Naive thymus-derived CD4-positive, alpha-beta T cell (primary cell): ENCODE measurements at regions not wholly inside any gene's neighbourhood (a gene's known extent, or its start where the extent isn't known, plus 50 kb on each side); places are given as distances from the start of the nearest gene placed in this dataset.
"Not testable (repeated sequence)": the region's sequence is repeated elsewhere in the genome, so short reads cannot be mapped to it uniquely, and the experiment has no call there.

Source experiments
- ATAC-seq: fragments of 150-1000 bp; cut with Tn5 transposase; 2 replicates; pipeline ENCODE4 v1.10.0; 2021; ENCODE audit warnings: mild to moderate bottlenecking, moderate library complexity
- CTCF ChIA-PET: fragments of 350-600 bp; sonication (Branson Sonifier 250); formaldehyde crosslinking; loops from one replicate; lab custom pipeline; 2021; ENCODE audit warnings: antibody characterized with exemption; lab: Charles Lee
- POLR2A ChIA-PET: fragments of 350-600 bp; sonication (Branson Sonifier 250); formaldehyde crosslinking; loops from one replicate; lab custom pipeline; 2021; ENCODE audit warnings: antibody characterized with exemption, inconsistent platforms; lab: Charles Lee
- DNase-seq, 9 donors: peaks; one replicate each; pipeline versions ENCODE4 v3.0.0 to v3.0.0-alpha.2; 2020 to 2022; ENCODE audit warnings: mixed read lengths in 1 of 9
- H3K27ac ChIP-seq: one replicate; pipeline ENCODE4 v1.7.0; 2013; ENCODE audit warnings: mild to moderate bottlenecking, low read depth, low read length, moderate library complexity
- H3K27me3 ChIP-seq, 2 donors: one replicate each; pipeline ENCODE4 v1.7.0; 2013; ENCODE audit warnings: low read length in 2 of 2, mild to moderate bottlenecking in 2 of 2, moderate library complexity in 2 of 2; ENCODE audit not compliant: control insufficient read depth in 2 of 2, insufficient read depth in 2 of 2
- H3K36me3 ChIP-seq, 3 experiments: 1 replicate in 2 of 3; 2 replicates in 1 of 3; pipeline ENCODE4 v1.7.0; 2013; ENCODE audit warnings: low read length in 3 of 3, mild to moderate bottlenecking in 3 of 3, moderate library complexity in 1 of 3; ENCODE audit not compliant: insufficient read depth in 3 of 3, control insufficient read depth in 2 of 3
- H3K4me1 ChIP-seq, 2 donors: one replicate each; pipeline ENCODE4 v1.7.0; 2013; ENCODE audit warnings: low read length in 2 of 2, mild to moderate bottlenecking in 2 of 2, moderate library complexity in 1 of 2; ENCODE audit not compliant: control insufficient read depth in 2 of 2, insufficient read depth in 2 of 2
- H3K4me3 ChIP-seq: 2 replicates; pipeline ENCODE4 v1.7.0; 2013; ENCODE audit warnings: mild to moderate bottlenecking, low read length
- H3K9me3 ChIP-seq, 3 experiments: 1 replicate in 2 of 3; 2 replicates in 1 of 3; pipeline ENCODE4 v1.7.0; 2013; ENCODE audit warnings: low read length in 3 of 3; ENCODE audit not compliant: control insufficient read depth in 2 of 3
- H3K27ac Mint-ChIP-seq, 9 donors: one replicate each; pipeline ENCODE4 v1.8.0; 2020 to 2022; ENCODE audit warnings: mixed read lengths in 9 of 9, mild to moderate bottlenecking in 8 of 9, moderate library complexity in 5 of 9, inconsistent platforms in 2 of 9
- H3K27me3 Mint-ChIP-seq, 5 donors: one replicate each; pipeline ENCODE4 v1.8.0; 2021 to 2022; ENCODE audit warnings: mixed read lengths in 5 of 5, mild to moderate bottlenecking in 1 of 5
- H3K36me3 Mint-ChIP-seq, 5 donors: one replicate each; pipeline ENCODE4 v1.8.0; 2020 to 2022; ENCODE audit warnings: mixed read lengths in 5 of 5, mild to moderate bottlenecking in 3 of 5, inconsistent platforms in 1 of 5
- H3K4me1 Mint-ChIP-seq, 7 donors: one replicate each; pipeline ENCODE4 v1.8.0; 2020 to 2022; ENCODE audit warnings: mixed read lengths in 7 of 7, mild to moderate bottlenecking in 3 of 7, inconsistent platforms in 1 of 7
- H3K4me3 Mint-ChIP-seq, 10 donors: one replicate each; pipeline ENCODE4 v1.8.0; 2020 to 2022; ENCODE audit warnings: mild to moderate bottlenecking in 10 of 10, mixed read lengths in 10 of 10, moderate library complexity in 6 of 10, inconsistent platforms in 2 of 10
- H3K9me3 Mint-ChIP-seq, 11 donors: one replicate each; pipeline ENCODE4 v1.8.0; 2020 to 2022; ENCODE audit warnings: mixed read lengths in 11 of 11, mild to moderate bottlenecking in 4 of 11, inconsistent platforms in 1 of 11, moderate library complexity in 1 of 11
- intact Hi-C, 2 donors: fragments of 100-400 bp; cut with micrococcal nuclease; formaldehyde crosslinking; loops; one replicate each; pipeline ENCODE4 v1.15.1; 2023

DNA sequence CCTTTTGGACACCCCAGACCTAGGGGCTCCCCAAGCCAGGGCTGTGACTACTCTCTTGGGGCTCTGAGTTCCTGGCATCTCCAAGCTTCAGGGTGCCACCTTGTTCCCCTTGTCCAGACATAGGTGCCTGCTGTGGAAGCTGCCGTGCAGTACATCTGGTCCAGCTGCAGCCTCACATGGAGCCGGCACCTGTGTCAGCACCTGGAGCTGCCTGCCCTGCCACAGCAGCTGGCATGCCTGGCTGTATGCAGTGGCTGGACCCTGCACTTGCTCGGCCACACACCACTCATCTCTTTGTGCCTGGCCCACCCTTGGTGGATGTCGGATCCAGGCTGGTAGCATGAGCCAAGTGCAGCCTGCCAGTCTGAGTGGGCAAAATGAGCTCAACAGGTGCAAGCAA lies 775.8 kb downstream of the CDH11 start:
- H3K4me1 ChIP-seq, result no peaks in the 10 kb centered on the region
- DNase-seq, result no peak
- no peaks in the 10 kb centered on the region for H3K36me3 ChIP-seq
- no peak overlapping the region for H3K4me3 Mint-ChIP-seq
- no peak for ATAC-seq
- intact Hi-C loops, result no loop called here
- H3K4me1 Mint-ChIP-seq, result no peaks in the 10 kb centered on the region
- ChIA-PET CTCF (no interaction called here), POLR2A (no interaction called here)
- H3K27ac ChIP-seq, result no peak overlapping the region
- no peaks in the 10 kb centered on the region for H3K27me3 Mint-ChIP-seq
- peaks cover under 1 to 26% (median 11%) of the 10 kb centered on the region in 11 donors for H3K9me3 Mint-ChIP-seq
- H3K9me3 ChIP-seq, result peaks cover 0 to 10% (median 0%) of the 10 kb centered on the region in 3 experiments
- H3K27me3 ChIP-seq, result no peaks in the 10 kb centered on the region
- peaks cover 0 to 4% (median 0%) of the 10 kb centered on the region in 5 donors for H3K36me3 Mint-ChIP-seq
- H3K27ac Mint-ChIP-seq, result no peak overlapping the region
- H3K4me3 ChIP-seq, result no peak overlapping the region

DNA sequence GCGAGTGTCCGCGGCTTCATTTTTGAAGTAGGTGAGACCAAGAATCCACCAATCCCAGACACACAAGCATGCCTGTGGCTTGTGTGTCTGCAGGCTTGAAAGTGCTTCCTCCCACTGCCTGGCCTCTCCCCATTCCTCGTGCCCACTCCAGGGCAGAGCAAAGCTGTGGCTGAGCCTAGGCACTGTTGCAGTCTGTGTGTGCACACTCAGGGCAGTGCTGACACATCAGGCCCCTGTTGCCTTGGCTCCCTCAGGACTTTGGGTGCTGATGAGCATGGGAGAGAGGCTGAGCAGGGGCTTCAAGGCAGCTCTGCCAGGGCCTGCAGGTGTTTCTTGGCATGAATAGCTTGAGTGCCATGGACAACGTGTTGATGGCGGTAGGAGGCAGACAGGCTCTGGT lies 776.7 kb downstream of the CDH11 start:
- Histone ChIP-seq H3K36me3 (no peaks in the 10 kb centered on the region), H3K4me1 (no peaks in the 10 kb centered on the region), H3K27ac (no peak overlapping the region), H3K27me3 (no peaks in the 10 kb centered on the region), H3K4me3 (no peak overlapping the region), H3K9me3 (peaks cover 0 to 10% (median 0%) of the 10 kb centered on the region in 3 experiments)
- Mint-ChIP-seq H3K9me3 (peaks cover 0 to 25% (median 9%) of the 10 kb centered on the region in 11 donors), H3K4me1 (no peaks in the 10 kb centered on the region), H3K4me3 (no peak overlapping the region), H3K27me3 (no peaks in the 10 kb centered on the region), H3K27ac (no peak overlapping the region), H3K36me3 (peaks cover 0 to 2% (median 0%) of the 10 kb centered on the region in 5 donors)
- intact Hi-C loops, result no loop called here
- DNase-seq (no peak), ATAC-seq (no peak)
- ChIA-PET POLR2A (no interaction called here), CTCF (no interaction called here)

GRCh38 chr16:64343820-64344443 lies 777.9 kb downstream of the CDH11 start:
- H3K27me3 ChIP-seq, H3K4me1 ChIP-seq, ATAC-seq, H3K4me1 Mint-ChIP-seq, POLR2A ChIA-PET, H3K36me3 Mint-ChIP-seq, intact Hi-C loops, DNase-seq, H3K27me3 Mint-ChIP-seq, H3K4me3 ChIP-seq, CTCF ChIA-PET, H3K4me3 Mint-ChIP-seq, H3K27ac ChIP-seq, H3K36me3 ChIP-seq, H3K27ac Mint-ChIP-seq: not testable (repeated sequence)
- peaks cover 0 to 11% (median 0%) of the 10 kb centered on the region in 3 experiments for H3K9me3 ChIP-seq
- H3K9me3 Mint-ChIP-seq, result peaks cover 0 to 29% (median 12%) of the 10 kb centered on the region in 11 donors

- Mint-ChIP-seq H3K27me3 (no peaks in the 10 kb centered on the region), H3K9me3 (peaks cover 0 to 34% (median 12%) of the 10 kb centered on the region in 11 donors), H3K36me3 (peaks cover 0 to 4% (median 0%) of the 10 kb centered on the region in 5 donors), H3K4me3 (no peak overlapping the region), H3K27ac (no peak overlapping the region), H3K4me1 (no peaks in the 10 kb centered on the region)
- ATAC-seq (no peak), DNase-seq (no peak)
- Histone ChIP-seq H3K36me3 (no peaks in the 10 kb centered on the region), H3K9me3 (peaks cover 0 to 16% (median 0%) of the 10 kb centered on the region in 3 experiments), H3K27ac (no peak overlapping the region), H3K4me3 (no peak overlapping the region), H3K4me1 (no peaks in the 10 kb centered on the region), H3K27me3 (no peaks in the 10 kb centered on the region)
- ChIA-PET POLR2A (no interaction called here), CTCF (no interaction called here)
- intact Hi-C loops, result no loop called here
These were observed 778.6 kb downstream of the CDH11 start for GRCh38 chr16:64343061-64343819.

DNA sequence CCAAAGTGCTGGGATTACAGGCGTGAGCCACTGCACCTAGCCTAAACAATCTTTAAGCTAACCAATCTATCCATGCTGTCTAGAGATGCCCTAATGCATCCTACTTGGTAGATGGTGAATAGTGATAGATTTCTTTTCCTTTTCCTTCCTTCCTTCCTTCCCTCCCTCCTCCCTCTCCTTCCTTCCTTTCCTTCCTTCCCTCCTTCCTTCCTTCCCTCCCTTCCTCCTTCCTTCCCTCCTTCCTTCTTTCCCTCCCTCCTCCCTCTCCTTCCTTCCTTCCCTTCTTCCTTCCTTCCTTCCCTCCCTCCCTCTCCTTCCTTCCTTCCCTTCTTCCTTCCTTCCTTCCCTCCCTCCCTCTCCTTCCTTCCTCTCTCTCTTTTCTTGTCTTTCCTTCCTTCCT lies 780.5 kb downstream of the CDH11 start:
- intact Hi-C loops, H3K4me1 Mint-ChIP-seq, H3K36me3 ChIP-seq, H3K4me3 ChIP-seq, H3K27me3 ChIP-seq, POLR2A ChIA-PET, CTCF ChIA-PET, H3K36me3 Mint-ChIP-seq, H3K27ac ChIP-seq, DNase-seq, H3K4me3 Mint-ChIP-seq, H3K27ac Mint-ChIP-seq, H3K27me3 Mint-ChIP-seq, H3K4me1 ChIP-seq, ATAC-seq: not testable (repeated sequence)
- peaks cover 0 to 16% (median 0%) of the 10 kb centered on the region in 3 experiments for H3K9me3 ChIP-seq
- peaks cover 0 to 30% (median 13%) of the 10 kb centered on the region in 11 donors for H3K9me3 Mint-ChIP-seq

DNA sequence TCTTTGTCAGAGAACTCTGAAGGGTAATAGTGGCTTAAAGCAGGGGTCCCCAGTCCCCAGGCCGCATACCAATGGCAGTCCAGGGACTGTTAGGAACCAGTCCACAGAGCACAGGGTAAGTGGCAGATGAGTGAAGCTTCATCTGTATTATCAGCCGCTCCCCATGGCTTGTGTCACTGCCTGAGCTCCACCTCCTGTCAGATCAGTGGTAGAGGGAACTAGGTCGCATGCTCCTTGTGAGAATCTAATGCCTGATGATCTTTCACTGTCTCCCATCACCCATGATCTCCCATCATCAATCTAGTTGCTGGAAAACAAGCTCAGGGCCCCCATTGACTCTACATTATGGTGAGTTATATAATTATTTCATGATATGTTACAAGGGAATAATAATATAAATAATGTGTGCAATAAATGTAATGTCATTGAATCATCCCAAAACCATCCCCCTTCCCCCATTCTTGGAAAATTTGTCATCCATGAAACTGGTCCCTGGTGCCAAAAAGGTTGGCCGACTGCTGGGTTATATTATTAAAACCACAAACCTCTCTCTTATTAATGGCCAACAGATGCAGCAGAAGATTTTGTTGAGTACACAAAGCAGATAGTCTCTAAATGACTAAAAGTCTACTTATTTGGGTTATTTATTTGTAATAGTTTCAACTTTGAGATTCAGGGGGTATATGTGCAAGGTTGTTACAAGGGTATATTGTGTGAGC lies 782.7 kb downstream of the CDH11 start:
- Histone ChIP-seq H3K36me3 (no peaks in the 10 kb centered on the region), H3K4me1 (no peaks in the 10 kb centered on the region), H3K9me3 (peaks cover 0 to 6% (median 0%) of the 10 kb centered on the region in 3 experiments), H3K27ac (no peak overlapping the region), H3K4me3 (no peak overlapping the region), H3K27me3 (no peaks in the 10 kb centered on the region)
- H3K4me3 Mint-ChIP-seq, result no peak overlapping the region
- H3K36me3 Mint-ChIP-seq, result peaks cover 0 to 4% (median 0%) of the 10 kb centered on the region in 5 donors
- no peaks in the 10 kb centered on the region for H3K27me3 Mint-ChIP-seq
- no peaks in the 10 kb centered on the region for H3K4me1 Mint-ChIP-seq
- H3K9me3 Mint-ChIP-seq, result peaks cover 3 to 28% (median 9%) of the 10 kb centered on the region in 11 donors
- no peak overlapping the region for H3K27ac Mint-ChIP-seq
- intact Hi-C loops, result no loop called here
- DNase-seq (no peak), ATAC-seq (no peak)
- ChIA-PET CTCF (no interaction called here), POLR2A (no interaction called here)
